NK-92 treated with Interleukin-12 subunit alpha and Interleukin-12 subunit beta, amount 100 ng/mL, for 24 hours (cell line): ENCODE measurements at regions not wholly inside any gene's neighbourhood (a gene's known extent, or its start where the extent isn't known, plus 50 kb on each side); places are given as distances from the start of the nearest gene placed in this dataset.

Source experiments
- DNase-seq: peaks from one replicate; lab custom pipeline; 2025; lab: John Stamatoyannopoulos, UW

GRCh38 chr17:33514369-33514768 is 221.3 kb upstream of the ASIC2 start:
- no peak for DNase-seq

- DNase-seq: no peak
Measured at GRCh38 chr17:33515974-33516373, 222.9 kb upstream of the ASIC2 start.

- DNase-seq: no peak
Measured at GRCh38 chr17:33516645-33517044, 223.6 kb upstream of the ASIC2 start.

GRCh38 chr17:33517746-33518145 is 224.7 kb upstream of the ASIC2 start:
- no peak for DNase-seq

GRCh38 chr17:33519692-33520091 is 226.6 kb upstream of the ASIC2 start:
- no peak for DNase-seq

GRCh38 chr17:33520426-33521330 is 227.6 kb upstream of the ASIC2 start:
- peak; percentile 16 for DNase-seq

- DNase-seq: peak; percentile 8
Measured at GRCh38 chr17:33521784-33522183, 228.7 kb upstream of the ASIC2 start.

GRCh38 chr17:33522623-33523022 is 229.5 kb upstream of the ASIC2 start:
- DNase-seq: no peak

GRCh38 chr17:33523577-33523981 is 230.5 kb upstream of the ASIC2 start:
- no peak for DNase-seq

GRCh38 chr17:33525186-33525585 is 232.1 kb upstream of the ASIC2 start:
- no peak for DNase-seq

- DNase-seq: no peak
Measured at GRCh38 chr17:33526717-33527116, 233.6 kb upstream of the ASIC2 start.

- no peak for DNase-seq
Measured at GRCh38 chr17:33527290-33527689, 234.2 kb upstream of the ASIC2 start.

GRCh38 chr17:33528846-33529245 is 235.8 kb upstream of the ASIC2 start:
- DNase-seq: no peak

- DNase-seq: no peak
Measured at GRCh38 chr17:33529816-33530215, 236.7 kb upstream of the ASIC2 start.

GRCh38 chr17:33531311-33531710 is 238.2 kb upstream of the ASIC2 start:
- no peak for DNase-seq

GRCh38 chr17:33534087-33534486 is 241.0 kb upstream of the ASIC2 start:
- DNase-seq: no peak

GRCh38 chr17:33545124-33545523 is 252.0 kb upstream of the ASIC2 start:
- DNase-seq: no peak

- no peak for DNase-seq
Measured at GRCh38 chr17:33550261-33550660, 257.2 kb upstream of the ASIC2 start.

GRCh38 chr17:33551075-33551474 is 258.0 kb upstream of the ASIC2 start:
- no peak for DNase-seq

GRCh38 chr17:33551911-33552310 is 258.8 kb upstream of the ASIC2 start:
- no peak for DNase-seq

GRCh38 chr17:33560165-33560564 is 267.1 kb upstream of the ASIC2 start:
- DNase-seq: no peak

GRCh38 chr17:33560871-33561270 is 267.8 kb upstream of the ASIC2 start:
- DNase-seq: no peak

- no peak for DNase-seq
Measured at GRCh38 chr17:33561569-33562334, 268.7 kb upstream of the ASIC2 start.
